Panc1 (cell line): ENCODE measurements at regions not wholly inside any gene's neighbourhood (a gene's known extent, or its start where the extent isn't known, plus 50 kb on each side); places are given as distances from the start of the nearest gene placed in this dataset.
"Not testable (repeated sequence)": the region's sequence is repeated elsewhere in the genome, so short reads cannot be mapped to it uniquely, and the experiment has no call there.

ENCODE experiments used
- POLR2AphosphoS5 ChIP-seq: IDR thresholded peaks from 2 replicates; pipeline ENCODE4 v1.6.1; 2012; ENCODE audit warnings: mild to moderate bottlenecking, low read depth, low read length, moderate library complexity
- SIN3A ChIP-seq: IDR thresholded peaks from 2 replicates; pipeline ENCODE4 v1.6.1; 2012; ENCODE audit warnings: low read depth, mild to moderate bottlenecking, low read length, moderate library complexity, borderline replicate concordance; ENCODE audit not compliant: insufficient read depth
- TF ChIP-seq, protein P1 (sequence below): fragments of 450-650 bp; IDR thresholded peaks from 2 replicates; pipeline ENCODE4 v1.5.1; 2017; ENCODE audit warnings: mild to moderate bottlenecking

DNA sequence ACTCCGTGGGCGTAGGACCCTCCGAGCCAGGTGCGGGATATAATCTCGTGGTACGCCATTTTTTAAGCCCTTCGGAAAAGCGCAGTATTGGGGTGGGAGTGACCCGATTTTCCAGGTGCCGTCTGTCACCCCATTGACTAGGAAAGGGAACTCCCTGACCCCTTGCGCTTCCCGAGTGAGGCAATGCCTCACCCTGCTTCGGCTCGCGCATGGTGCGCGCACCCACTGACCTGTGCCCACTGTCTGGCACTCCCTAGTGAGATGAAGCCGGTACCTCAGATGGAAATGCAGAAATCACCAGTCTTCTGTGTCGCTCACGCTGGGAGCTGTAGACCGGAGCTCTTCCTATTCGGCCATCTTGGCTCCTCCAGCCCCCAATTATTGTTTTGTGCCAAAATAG is 459.7 kb upstream of the UBE2E2 start:
- TF ChIP-seq, protein P1, sequence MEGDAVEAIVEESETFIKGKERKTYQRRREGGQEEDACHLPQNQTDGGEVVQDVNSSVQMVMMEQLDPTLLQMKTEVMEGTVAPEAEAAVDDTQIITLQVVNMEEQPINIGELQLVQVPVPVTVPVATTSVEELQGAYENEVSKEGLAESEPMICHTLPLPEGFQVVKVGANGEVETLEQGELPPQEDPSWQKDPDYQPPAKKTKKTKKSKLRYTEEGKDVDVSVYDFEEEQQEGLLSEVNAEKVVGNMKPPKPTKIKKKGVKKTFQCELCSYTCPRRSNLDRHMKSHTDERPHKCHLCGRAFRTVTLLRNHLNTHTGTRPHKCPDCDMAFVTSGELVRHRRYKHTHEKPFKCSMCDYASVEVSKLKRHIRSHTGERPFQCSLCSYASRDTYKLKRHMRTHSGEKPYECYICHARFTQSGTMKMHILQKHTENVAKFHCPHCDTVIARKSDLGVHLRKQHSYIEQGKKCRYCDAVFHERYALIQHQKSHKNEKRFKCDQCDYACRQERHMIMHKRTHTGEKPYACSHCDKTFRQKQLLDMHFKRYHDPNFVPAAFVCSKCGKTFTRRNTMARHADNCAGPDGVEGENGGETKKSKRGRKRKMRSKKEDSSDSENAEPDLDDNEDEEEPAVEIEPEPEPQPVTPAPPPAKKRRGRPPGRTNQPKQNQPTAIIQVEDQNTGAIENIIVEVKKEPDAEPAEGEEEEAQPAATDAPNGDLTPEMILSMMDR: not testable (repeated sequence)
- not testable (repeated sequence) for TF ChIP-seq POLR2AphosphoS5, SIN3A
